Amniotic epithelial cell (primary cell): ENCODE measurements at regions not wholly inside any gene's neighbourhood (a gene's known extent, or its start where the extent isn't known, plus 50 kb on each side); places are given as distances from the start of the nearest gene placed in this dataset.
"Not testable (repeated sequence)": the region's sequence is repeated elsewhere in the genome, so short reads cannot be mapped to it uniquely, and the experiment has no call there.

Experiments used
- DNase-seq: peaks from one replicate; pipeline ENCODE4 v3.0.0-alpha.2; 2010; ENCODE audit warnings: low read depth

DNA sequence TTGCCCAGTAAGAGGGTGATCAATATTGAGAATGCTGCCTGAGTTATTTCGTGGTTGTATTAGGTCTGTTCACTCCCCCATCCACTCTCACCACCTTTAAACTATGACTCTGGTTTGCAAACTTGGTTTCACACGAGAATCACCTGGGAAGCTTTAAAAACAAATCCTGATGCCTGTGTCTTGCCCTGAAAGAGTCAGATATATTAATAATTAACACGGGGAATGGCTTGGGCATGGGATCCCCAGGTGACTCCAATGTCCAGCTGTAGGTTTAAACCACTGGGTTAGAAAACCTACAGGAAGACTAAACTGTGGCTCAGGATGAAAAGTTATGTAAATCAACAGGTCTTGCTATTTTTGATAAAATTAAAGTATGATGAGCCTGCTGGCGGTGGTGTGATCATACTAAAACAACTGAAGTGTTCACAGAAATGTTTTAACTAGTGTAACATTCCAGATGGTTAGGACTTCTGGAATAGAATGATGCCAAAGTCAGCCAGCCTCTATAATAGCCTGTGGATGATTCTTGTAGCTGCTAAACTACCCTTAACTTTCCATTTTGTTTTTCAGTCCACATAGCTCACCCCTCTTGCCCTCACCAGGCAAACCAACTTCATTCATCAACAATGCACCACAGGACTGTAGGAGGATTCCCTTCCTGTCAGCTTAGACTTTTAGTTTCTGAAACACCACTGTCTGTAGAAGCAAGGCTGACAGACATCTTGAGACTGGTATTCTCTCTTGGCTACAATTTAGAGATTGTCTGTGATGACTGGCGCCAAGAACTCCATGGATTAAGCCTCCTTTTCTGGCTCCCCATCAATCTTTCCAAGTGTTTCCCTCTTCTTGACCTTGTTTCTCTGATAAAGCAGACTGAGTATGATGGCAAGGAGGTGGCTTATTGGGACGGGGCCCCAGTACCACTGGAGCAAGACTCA is 119.1 kb upstream of the ADAMTS9 start:
- peak; percentile 68 for DNase-seq

DNA sequence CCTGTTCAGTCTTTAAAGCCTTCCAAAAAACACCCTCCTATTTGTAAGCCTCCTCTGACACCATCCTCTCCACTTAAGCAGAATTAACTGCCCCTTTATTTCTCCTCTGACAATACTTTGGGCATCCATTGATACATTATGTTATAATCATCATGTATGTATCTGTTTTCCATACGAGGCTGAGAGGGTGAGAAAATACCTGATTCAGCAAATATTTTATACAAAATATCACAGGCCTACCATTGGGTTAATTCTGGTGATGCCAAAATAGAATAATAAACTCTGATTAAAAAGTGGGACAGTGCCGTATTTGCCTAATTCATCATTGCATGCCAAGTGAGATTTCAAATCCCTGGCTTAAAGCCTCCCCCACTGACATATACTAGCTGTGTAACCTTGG is 118.2 kb upstream of the ADAMTS9 start:
- no peak for DNase-seq

DNA sequence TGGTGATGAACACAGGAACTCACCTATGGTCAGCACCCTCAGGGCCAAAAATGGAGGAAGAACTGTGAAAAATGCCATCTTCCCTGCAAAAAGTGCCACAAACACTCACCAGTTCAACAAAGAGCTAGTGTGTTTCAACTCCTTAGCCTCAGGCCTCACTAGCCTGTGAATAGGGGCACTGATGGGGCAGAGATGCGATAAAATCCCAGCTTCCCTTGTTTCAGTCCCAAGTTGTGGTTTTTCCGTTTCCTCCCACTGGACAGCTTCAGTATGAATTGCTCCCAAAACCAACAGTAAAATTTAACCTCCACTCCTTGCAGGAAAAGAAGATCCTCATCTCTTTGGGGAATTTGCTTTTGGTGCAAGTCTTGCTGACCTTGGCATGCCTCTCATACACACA is 117.4 kb upstream of the ADAMTS9 start:
- no peak for DNase-seq

DNA sequence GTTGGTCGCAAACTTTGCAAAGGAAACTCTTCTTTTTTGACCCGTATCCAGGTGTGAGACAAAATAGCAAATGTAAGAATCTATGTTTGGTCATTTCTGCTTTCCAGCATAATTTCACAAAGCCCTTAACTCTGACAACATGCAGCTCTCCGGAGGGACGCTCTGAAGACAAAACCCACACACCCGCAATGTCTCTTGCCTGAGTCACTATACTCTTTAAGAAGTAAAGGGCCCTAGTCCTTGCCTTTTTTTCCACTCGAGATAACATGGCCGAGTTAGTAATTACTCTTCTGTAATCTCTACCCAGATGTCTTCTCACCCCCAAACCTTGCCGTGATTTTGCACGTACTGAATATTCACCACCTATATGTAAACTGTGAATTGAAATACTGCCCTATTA is 115.7 kb upstream of the ADAMTS9 start:
- DNase-seq = peak; percentile 80

DNA sequence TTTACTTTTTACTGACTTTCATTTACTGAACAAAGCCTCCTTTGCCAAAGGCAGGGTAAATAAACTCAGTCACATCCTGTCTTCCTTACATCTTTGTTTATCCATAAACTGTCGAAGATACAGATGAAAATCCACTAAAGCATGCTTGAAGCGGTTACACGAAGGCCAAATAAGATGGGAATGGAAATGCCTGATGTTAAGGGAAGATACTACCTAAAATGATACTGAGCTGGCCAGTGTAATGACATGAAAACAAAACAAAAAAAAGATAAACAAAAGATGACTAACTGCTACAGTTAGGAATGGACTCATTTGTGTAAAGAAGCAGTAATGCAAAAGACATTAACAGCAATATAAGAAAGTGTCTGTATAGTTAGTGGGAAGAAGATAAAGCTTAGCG is 114.7 kb upstream of the ADAMTS9 start:
- no peak for DNase-seq

DNA sequence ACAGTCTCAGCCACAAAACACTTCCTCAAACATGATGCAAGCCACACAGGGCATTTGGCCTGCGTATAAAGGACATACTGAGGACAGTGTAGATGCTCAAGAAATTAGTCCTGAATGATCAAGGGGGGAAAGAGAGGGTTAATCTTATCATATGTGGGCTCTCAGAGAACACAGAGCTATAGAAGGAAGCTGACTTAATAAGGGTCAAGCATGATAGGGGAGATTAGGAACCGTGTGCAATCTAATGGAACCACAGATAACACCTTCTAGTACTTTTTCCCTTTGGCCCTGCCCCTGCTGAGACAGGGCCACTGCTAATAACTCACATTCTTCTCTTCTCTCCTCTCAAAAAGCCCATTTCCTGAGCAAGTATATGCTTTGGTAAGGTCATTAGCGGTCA is 114.1 kb upstream of the ADAMTS9 start:
- no peak for DNase-seq

DNA sequence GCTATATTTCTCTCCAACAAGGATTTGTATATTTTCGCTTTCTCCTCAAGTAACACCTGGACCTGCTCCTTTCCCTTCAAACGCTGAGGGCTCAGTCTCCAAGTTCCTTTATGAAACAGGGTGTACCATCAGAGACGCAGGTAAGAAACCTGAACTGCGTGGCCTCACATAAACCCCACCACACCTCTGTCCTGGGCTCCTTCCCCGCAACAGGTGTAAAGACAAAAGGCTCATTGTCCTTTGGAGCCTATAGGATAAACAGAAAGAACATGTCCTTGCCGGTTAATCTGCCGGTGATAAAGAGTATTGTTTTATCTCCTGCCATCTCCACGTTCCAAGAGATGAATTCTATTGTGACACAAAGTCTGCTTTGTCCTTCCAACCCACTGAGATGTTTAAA is 111.8 kb upstream of the ADAMTS9 start:
- DNase-seq = no peak

DNA sequence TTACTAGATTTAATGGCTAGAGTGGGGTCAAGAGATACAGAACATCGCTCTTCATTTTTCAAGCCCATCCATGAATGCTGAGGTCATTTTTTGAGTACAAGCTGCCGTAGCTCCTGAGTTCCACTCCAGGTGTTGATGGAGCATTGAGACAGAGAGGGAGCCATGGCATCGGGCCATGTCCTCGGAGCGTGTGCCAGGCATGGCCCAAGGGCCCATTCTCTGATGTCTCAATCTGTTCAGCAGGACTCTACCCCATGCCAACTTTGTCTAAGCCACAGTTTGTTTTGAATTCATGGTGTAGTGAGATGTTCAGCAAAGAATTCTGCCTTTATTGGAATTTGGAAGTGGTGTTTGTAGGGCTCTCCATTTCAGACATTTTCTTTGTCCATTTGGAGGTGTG is 110.5 kb upstream of the ADAMTS9 start:
- DNase-seq = no peak

DNA sequence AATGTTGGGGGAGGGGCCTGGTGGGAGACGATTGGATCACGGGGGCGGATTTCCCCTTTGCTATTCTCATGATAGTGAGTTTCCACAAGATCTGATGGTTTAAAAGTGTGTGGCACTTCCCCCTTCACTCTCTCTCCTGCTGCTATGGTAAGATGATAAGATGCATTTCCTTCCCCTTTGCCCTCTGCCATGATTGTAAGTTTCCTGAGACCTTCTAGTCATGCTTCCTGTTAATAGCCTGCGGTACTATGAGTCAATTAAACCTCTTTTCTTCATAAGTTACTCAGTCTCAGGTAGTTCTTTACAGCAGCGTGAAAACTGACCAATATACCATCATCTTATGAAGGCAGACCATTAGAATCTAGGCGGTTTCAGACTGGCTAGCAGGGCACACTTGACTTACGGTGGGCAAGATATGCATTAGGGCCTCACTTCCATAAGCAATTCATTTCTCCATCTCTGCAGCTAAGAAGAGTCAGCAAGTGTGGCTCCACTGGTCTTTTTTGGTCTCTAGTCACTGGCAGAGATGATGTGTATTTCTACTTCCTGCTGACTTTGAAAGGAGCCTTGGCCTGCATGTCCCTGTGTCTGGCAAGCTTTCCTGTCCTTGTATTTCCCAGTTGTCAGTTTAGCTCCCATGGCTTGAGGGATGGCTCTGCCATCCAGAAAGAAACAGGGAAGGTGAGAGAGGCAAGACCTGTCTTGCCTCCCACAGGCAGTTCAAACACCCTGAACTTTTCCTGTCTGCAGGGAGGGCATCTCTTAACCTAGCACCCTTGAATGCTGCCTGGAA is 109.0 kb upstream of the ADAMTS9 start:
- no peak for DNase-seq

DNA sequence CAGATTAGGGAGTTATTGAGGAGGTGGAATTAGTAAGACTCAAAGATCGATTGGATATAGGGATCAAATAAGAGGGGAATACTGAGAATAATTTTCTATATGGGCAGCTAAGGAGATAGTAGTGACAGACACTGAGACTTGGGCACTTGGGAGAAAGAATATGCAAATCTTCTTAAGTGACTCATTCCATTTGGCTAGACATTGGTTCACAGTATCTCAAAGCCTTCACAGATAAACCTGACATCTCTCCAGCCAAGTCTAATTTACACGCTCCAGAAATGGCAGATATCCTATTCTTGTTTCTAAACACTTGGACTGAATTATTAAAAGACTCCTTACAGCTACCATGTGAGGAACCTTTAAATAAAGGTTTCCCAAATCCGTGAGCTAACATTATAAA is 104.6 kb upstream of the ADAMTS9 start:
- DNase-seq = peak; percentile 50

DNA sequence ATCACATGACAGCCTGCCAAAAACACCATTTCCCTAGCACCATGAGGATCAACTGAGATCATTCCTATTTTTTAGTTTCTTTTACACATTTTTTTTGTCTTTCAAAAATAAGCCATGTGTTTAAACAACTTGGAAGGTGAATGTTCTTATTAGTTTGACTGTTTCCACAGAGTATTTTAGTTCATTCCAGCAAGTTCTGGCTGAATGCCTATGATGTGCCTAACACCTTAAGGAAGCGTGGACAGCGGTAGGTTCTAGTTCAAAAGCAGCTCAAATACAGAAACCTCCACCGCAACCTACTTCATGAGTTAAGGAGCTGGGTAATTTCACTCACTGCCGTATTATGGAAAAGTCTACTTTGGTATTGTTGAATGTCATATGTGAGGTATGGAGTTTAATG is 101.3 kb upstream of the ADAMTS9 start:
- DNase-seq = no peak

DNA sequence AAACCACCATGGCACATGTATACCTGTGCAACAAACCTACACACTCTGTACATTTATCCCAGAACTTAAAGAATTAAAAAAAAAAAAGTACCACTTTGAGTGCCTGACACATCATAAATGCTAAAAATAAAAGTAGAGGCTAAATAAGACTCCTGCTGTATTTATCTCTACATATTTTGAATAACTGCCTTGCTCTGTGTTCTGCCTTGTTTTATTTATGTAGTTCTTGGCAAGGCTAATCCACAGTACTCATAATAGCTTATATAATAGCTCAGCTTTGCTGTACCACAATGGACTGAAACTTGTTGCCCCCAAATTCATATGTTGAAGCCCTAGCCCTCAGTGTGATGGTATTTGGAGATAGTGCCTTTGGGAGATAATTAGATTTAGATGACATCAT is 95.4 kb upstream of the ADAMTS9 start:
- DNase-seq = no peak

DNA sequence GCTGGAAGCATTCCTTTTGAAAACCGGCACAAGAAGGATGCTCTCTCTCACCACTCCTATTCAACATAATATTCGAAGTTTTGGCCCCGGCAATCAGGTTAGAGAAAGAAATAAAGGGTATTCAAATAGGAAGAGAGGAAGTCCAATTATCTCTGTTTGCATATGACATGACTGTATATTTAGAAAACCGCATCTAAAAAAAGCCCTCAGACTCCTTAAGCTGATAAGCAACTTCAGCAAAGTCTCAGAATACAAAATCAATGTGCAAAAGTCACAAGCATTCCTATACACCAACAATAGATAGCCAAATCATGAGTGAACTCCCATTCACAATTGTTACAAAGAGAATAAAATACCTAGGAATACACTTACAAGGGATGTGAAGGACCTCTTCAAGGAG is 93.1 kb upstream of the ADAMTS9 start:
- not testable (repeated sequence) for DNase-seq

DNA sequence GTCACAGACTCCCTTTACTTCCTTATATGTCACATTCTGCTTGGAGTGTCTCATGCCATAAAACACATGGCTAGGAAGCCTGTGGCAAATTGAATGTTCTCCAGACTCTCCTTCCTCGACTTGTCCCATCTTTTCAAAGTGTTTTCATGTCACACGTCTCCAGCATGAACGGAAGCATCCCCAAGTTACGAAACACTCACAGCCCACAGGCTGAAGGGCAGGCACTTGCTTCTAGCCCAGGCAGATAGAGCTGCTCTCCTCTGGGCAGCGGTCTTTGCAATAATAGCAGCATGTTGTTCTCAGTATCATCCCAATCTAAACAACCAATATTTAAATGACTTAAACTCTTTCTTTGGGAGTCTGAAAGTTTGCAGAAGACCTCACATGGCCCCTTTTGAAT is 85.3 kb upstream of the ADAMTS9 start:
- DNase-seq = no peak

DNA sequence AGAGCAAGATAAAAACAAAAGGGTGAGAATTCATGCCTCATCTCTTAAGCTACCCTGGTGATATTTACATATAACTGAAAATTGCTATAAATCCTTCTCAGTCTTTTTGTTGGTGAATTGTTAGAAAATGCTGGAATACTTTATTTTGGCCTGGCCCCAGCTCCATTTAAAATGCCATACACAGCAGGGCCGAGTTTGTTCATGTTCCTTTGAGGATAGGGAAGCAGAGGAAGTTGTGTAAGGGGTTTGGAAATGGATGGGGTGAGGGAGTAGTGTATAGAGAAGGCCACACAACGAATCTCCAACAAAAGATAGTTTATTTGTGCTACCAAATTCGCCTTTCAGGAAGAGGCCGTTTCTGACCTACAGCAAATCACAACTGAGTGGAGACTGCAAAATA is 78.6 kb upstream of the ADAMTS9 start:
- DNase-seq = no peak

DNA sequence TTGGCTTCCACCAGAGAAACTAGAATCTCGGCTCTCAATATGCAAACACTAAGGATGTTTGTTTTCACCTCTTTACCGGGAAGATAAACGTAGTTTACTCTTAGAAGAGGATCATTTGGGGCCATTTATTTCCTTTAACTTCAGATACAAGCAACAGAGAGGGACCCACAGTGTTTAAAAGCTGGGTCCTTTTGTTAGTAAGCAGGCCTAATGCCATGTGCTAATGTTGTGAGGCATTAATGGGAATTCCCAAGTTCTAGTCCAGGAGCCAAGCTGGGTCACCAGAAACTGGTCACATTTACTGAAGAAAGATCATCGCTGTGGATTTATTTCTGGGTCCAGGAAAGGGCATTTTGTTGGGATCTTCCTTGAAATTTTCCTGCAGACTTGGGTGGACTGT is 78.1 kb upstream of the ADAMTS9 start:
- no peak for DNase-seq

DNA sequence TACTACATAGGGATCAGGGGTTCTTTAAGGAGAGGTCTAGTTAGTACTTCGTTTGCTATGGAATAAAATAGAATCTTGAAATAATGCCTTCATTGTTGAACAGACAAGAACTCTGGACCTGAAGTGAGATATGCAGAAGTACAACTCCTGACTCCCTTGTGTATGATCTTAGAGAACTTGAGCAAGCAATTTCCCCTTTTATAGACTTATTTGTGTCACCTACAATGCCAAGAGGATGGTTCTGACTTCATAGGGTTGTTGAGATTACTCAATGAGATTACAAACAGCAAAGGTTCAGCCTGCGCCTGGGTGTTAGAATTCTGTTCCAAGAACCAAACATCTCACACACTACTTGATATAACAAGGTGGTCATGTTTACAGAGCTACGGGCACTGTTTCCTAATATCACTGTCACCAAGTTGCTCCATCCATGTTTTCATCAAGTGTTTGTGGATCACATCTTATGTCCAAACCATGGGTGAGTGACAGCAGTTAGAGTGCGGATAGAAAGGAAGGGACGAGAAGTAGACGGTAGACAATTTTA is 76.7 kb upstream of the ADAMTS9 start:
- no peak for DNase-seq

DNA sequence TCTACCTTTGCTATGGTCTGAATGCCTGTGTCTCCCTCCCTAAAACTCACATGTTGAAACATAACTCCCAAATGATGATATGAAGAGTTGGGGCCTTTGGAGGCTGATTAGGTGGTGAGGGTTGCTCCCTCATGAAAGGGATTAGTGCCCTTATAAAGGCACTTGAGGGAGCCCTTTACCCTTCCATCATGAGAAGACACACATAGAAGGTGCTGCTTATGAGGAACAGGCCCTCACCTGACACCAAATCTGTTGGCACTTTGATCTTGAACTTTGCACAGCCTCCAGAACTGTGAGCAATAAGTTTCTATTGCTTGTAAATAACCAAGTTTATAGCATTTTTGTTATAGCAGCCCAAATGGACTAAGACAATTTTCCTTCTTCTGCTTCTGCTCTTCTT is 76.2 kb upstream of the ADAMTS9 start:
- DNase-seq = no peak

DNA sequence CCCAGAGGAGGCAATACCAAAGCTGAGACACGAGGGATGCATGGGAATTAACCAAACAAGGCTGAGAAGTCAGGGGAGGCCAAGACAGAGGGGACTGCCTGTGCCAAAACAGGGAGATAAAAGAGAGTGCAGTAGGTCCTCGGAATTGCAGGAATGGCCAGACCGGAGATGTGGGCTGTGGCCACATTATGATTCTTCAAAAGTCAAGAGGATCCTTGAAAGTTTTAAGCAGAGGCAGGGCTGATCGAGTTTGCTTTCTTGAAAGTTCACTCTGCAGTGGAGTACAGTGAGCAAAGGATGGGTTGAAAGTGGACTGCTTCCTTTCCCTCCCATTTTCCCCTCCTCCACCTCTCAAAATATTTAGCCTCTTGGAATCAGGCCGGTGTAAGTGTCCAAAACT is 73.9 kb upstream of the ADAMTS9 start:
- DNase-seq = no peak

DNA sequence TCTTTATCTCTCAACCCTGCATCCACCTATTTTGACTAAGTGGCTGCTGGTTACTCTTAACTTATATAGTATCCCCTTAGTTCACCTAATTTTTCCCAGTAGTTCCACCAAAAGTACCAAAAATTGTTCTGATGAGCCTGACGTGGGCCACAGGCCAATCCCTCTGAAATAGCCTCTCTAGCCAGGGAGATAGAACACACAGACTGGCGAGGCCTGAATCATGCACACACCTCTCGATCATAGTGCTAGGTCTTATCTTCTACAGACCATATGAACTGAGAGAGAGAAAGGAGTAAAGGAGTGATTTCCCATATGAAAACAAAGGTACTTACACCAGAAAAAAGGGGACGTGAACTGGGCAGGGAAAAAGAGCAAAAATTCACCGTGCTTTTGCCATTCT is 72.5 kb upstream of the ADAMTS9 start:
- DNase-seq = no peak

DNA sequence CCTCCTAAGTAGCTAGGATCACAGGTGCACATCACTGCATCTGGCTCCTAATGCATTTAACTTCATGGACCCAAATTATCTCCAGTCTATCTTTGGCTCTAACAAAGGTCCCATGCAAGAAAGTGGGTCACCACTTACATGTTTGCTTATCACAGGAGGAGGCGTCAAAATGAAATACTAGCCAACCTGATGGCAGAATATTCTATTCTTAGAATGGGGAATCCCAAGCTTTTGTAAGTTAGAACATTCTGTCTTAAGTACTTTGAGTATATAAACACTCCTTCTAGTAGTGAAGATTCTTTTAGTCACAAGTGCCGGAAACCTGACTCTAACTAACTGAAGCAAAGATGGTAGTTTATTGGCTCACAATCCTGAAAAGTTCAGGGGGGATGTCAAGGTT is 72.0 kb upstream of the ADAMTS9 start:
- peak; percentile 50 for DNase-seq

DNA sequence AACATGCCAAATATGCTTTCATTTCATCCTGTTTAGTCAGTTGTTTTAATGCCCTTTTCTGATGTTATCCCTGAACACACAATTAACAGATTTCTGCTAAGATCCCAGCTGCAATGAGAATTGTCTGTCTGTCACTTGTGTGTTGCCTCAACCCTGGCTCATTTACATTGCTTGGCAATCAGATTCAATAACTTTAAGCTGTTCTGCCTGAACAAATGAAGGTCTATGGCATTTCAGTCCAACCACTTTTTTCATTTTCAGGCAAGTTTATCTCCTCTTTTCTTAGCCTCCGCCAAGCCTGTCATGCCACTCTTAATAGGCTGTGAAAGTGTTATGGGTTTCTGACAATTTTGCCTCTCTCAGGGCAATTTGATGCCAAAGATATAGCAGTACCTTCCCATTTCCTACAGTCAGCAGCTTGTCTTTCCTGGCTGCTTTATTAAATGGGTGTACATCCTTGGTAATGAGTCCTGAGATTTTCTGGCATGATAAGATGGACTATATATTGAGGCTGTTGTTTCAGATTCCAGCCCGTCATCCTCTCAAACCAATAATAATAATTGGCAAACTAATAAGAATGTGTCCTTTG is 68.7 kb upstream of the ADAMTS9 start:
- no peak for DNase-seq
